H9 (cell line): ENCODE measurements at regions not wholly inside any gene's neighbourhood (a gene's known extent, or its start where the extent isn't known, plus 50 kb on each side); places are given as distances from the start of the nearest gene placed in this dataset.
"Not testable (repeated sequence)": the region's sequence is repeated elsewhere in the genome, so short reads cannot be mapped to it uniquely, and the experiment has no call there.

Source experiments
- DNase-seq: peaks from one replicate; pipeline ENCODE4 v3.0.0-alpha.2; 2017
- H2AFZ ChIP-seq: one replicate; pipeline ENCODE4 v1.6.1; 2013; ENCODE audit warnings: mild to moderate bottlenecking, low read length, control low read depth, moderate library complexity
- H2AK5ac ChIP-seq: 2 replicates; pipeline ENCODE4 v1.6.1; 2013; ENCODE audit warnings: low read length, control low read depth, mixed read lengths; ENCODE audit not compliant: insufficient read length
- H2BK120ac ChIP-seq: one replicate; pipeline ENCODE4 v1.6.1; 2013; ENCODE audit warnings: low read depth, mild to moderate bottlenecking, low read length, control low read depth, inconsistent platforms; ENCODE audit not compliant: poor library complexity, severe bottlenecking
- H2BK12ac ChIP-seq: 2 replicates; pipeline ENCODE4 v1.6.1; 2013; ENCODE audit warnings: low read length, control low read depth, mixed read lengths, low read depth; ENCODE audit not compliant: insufficient read length
- H2BK15ac ChIP-seq: 2 replicates; pipeline ENCODE4 v1.6.1; 2013; ENCODE audit warnings: low read depth, low read length, control low read depth
- H2BK20ac ChIP-seq: one replicate; pipeline ENCODE4 v1.6.1; 2013; ENCODE audit warnings: low read depth, mild to moderate bottlenecking, low read length, control low read depth, inconsistent platforms; ENCODE audit not compliant: poor library complexity, severe bottlenecking
- H2BK5ac ChIP-seq: 2 replicates; pipeline ENCODE4 v1.6.1; 2013; ENCODE audit warnings: low read length, control low read depth, mixed read lengths; ENCODE audit not compliant: insufficient read length
- H3K14ac ChIP-seq: 2 replicates; pipeline ENCODE4 v1.6.1; 2013; ENCODE audit warnings: low read length, control low read depth; ENCODE audit not compliant: insufficient read depth
- H3K18ac ChIP-seq: 2 replicates; pipeline ENCODE4 v1.6.1; 2013; ENCODE audit warnings: low read depth, mild to moderate bottlenecking, mixed read lengths, low read length, control low read depth; ENCODE audit not compliant: insufficient read length
- H3K23ac ChIP-seq: 2 replicates; pipeline ENCODE4 v1.6.1; 2013; ENCODE audit warnings: low read length, control low read depth, mixed read lengths, low read depth; ENCODE audit not compliant: insufficient read length
- H3K23me2 ChIP-seq: 2 replicates; pipeline ENCODE4 v1.6.1; 2013; ENCODE audit warnings: low read depth, mild to moderate bottlenecking, mixed read lengths, low read length, control low read depth; ENCODE audit not compliant: insufficient read length, poor library complexity, severe bottlenecking
- H3K27ac ChIP-seq: 2 replicates; pipeline ENCODE4 v1.5.1; 2013; ENCODE audit warnings: low read length, control low read depth, mixed read lengths, low read depth; ENCODE audit not compliant: insufficient read length
- H3K27me3 ChIP-seq: 2 replicates; pipeline ENCODE4 v1.6.1; 2013; ENCODE audit warnings: low read length, control low read depth, inconsistent platforms; ENCODE audit not compliant: insufficient read depth
- H3K4ac ChIP-seq: 2 replicates; pipeline ENCODE4 v1.6.1; 2013; ENCODE audit warnings: low read depth, mild to moderate bottlenecking, control low read depth, inconsistent platforms, low read length, moderate library complexity
- H3K4me1 ChIP-seq: 2 replicates; pipeline ENCODE4 v1.6.1; 2013; ENCODE audit warnings: low read length, control low read depth, inconsistent platforms; ENCODE audit not compliant: insufficient read depth
- H3K4me2 ChIP-seq: 2 replicates; pipeline ENCODE4 v1.6.1; 2013; ENCODE audit warnings: low read length, control low read depth, mixed read lengths; ENCODE audit not compliant: insufficient read length, insufficient read depth
- H3K56ac ChIP-seq: 2 replicates; pipeline ENCODE4 v1.6.1; 2013; ENCODE audit warnings: low read depth, mild to moderate bottlenecking, mixed read lengths, low read length, control low read depth; ENCODE audit not compliant: insufficient read length
- H3K79me1 ChIP-seq: 2 replicates; pipeline ENCODE4 v1.6.1; 2013; ENCODE audit warnings: low read depth, mild to moderate bottlenecking, moderate library complexity, low read length, control low read depth, inconsistent platforms; ENCODE audit not compliant: insufficient read depth, poor library complexity, severe bottlenecking
- H3K79me2 ChIP-seq: 2 replicates; pipeline ENCODE4 v1.6.1; 2013; ENCODE audit warnings: low read length, control low read depth, inconsistent platforms; ENCODE audit not compliant: insufficient read depth
- H3K9ac ChIP-seq: 2 replicates; pipeline ENCODE4 v1.6.1; 2013; ENCODE audit warnings: low read length, control low read depth, mixed read lengths; ENCODE audit not compliant: insufficient read length; ENCODE audit errors: extremely low read depth
- H3K9me3 ChIP-seq: one replicate; pipeline ENCODE4 v1.6.1; 2013; ENCODE audit warnings: low read depth, low read length, inconsistent platforms; ENCODE audit not compliant: control insufficient read depth
- H3T11ph ChIP-seq: one replicate; pipeline ENCODE4 v1.6.1; 2013; ENCODE audit warnings: mild to moderate bottlenecking, low read length, control low read depth, inconsistent platforms
- H4K20me1 ChIP-seq: one replicate; pipeline ENCODE4 v1.6.1; 2013; ENCODE audit not compliant: control insufficient read depth, insufficient read length, insufficient read depth
- H4K5ac ChIP-seq: 2 replicates; pipeline ENCODE4 v1.6.1; 2013; ENCODE audit warnings: low read depth, mild to moderate bottlenecking, mixed read lengths, low read length, control low read depth; ENCODE audit not compliant: insufficient read length
- H4K8ac ChIP-seq: replicated peaks from 2 replicates; pipeline ENCODE4 v1.6.1; 2013; ENCODE audit warnings: low read length, control low read depth, mixed read lengths, low read depth; ENCODE audit not compliant: insufficient read length
- H4K91ac ChIP-seq: 2 replicates; pipeline ENCODE4 v1.6.1; 2013; ENCODE audit warnings: low read depth, mild to moderate bottlenecking, moderate library complexity, mixed read lengths, low read length, control low read depth; ENCODE audit not compliant: insufficient read length
- H3K27ac Mint-ChIP-seq, 3 experiments: 2 replicates in 2 of 3; 3 replicates in 1 of 3; pipeline ENCODE4 v1.8.0; 2020 to 2021; ENCODE audit warnings: mixed read lengths in 3 of 3, mild to moderate bottlenecking in 1 of 3, moderate library complexity in 1 of 3
- H3K27me3 Mint-ChIP-seq: 2 replicates; pipeline ENCODE4 v1.8.0; 2021; ENCODE audit warnings: low read depth, mild to moderate bottlenecking, moderate library complexity, mixed read lengths
- H3K36me3 Mint-ChIP-seq, 3 experiments: 2 replicates in 2 of 3; 3 replicates in 1 of 3; pipeline ENCODE4 v1.8.0; 2020 to 2021; ENCODE audit warnings: low read depth in 3 of 3, mixed read lengths in 3 of 3; ENCODE audit not compliant: insufficient read depth in 1 of 3
- H3K4me1 Mint-ChIP-seq, 2 experiments: 2 replicates each; pipeline ENCODE4 v1.8.0; 2020; ENCODE audit warnings: mixed read lengths in 2 of 2
- H3K4me3 Mint-ChIP-seq, 2 experiments: 2 replicates in 1 of 2; 3 replicates in 1 of 2; pipeline ENCODE4 v1.8.0; 2020 to 2021; ENCODE audit warnings: mild to moderate bottlenecking in 2 of 2, mixed read lengths in 2 of 2, moderate library complexity in 1 of 2
- H3K9me3 Mint-ChIP-seq, 2 experiments: 2 replicates in 1 of 2; 3 replicates in 1 of 2; pipeline ENCODE4 v1.8.0; 2020; ENCODE audit warnings: mild to moderate bottlenecking in 2 of 2, mixed read lengths in 2 of 2, moderate library complexity in 1 of 2
- WGBS: extraction: QIAGEN DNeasy Blood & Tissue Kit; methylation state at CpG from one replicate; pipeline ENCODE4 v1.1.7; 2013; ENCODE audit warnings: missing lambda C conversion rate, low lambda C conversion rate, mixed read lengths; ENCODE audit not compliant: insufficient read length; ENCODE audit errors: extremely low coverage; 5-methylcytosine and 5-hydroxymethylcytosine counted together
- TF ChIP-seq, protein P1 (sequence below): fragments of 200-600 bp; sonication (generic); conservative IDR thresholded peaks from 3 replicates; pipeline ENCODE4 v1.8.0; 2021; ENCODE audit warnings: antibody characterized with exemption, mild to moderate bottlenecking

DNA sequence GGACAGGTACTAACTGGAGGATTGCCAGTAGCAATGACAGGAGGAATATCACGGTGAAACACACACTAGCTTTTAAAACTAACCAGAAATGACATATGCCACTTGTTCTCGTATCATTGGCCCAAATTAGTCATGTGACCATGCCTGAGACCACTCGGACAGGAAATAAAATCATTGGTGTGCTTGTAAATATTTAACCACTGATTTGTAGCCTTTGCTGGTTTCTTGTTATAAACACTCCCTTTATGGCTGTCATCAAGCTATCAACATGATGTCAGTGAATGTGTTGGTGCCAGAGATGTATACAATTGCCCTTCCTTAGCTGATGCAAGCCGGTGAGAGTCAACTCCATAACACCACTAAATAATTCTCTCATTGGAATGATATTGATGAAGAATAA, 123.7 kb upstream of the ANKH start:
- H3K4me1 Mint-ChIP-seq: peaks cover 6% of the 10 kb centered on the region in 2 experiments; a peak in 3 of 4 replicates
- H3T11ph ChIP-seq: no peak overlapping the region
- WGBS: no CpG with 5 or more reads among the region's 4 CpGs

DNA sequence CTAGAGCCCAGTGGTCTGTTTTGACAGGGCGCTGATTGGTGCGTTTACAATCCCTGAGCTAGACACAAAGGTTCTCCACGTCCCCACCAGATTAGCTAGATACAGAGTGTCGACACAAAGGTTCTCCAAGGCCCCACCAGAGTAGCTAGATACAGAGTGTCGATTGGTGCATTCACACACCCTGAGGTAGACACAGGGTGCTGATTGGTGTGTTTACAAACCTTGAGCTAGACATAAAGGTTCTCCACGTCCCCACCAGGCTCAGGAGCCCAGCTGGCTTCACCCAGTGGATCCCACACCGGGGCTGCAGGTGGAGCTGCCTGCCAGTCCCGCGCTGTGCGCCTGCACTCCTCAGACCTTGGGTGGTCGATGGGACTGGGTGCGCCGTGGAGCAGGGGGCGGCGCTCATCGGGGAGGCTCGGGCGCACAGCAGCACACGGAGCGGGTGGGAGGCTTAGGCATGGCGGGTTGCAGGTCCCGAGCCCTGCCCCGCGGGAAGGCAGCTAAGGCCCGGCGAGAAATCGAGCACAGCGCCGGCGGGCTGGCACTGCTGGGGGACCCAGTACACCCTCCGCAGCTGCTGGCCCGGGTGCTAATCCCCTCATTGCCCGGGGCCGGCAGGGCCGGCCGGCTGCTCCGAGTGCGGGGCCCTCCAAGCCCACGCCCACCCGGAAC, 122.0 kb upstream of the ANKH start:
- H3K23me2 ChIP-seq, H4K20me1 ChIP-seq, H3K14ac ChIP-seq, H3K79me2 ChIP-seq, H3K27ac ChIP-seq, DNase-seq, H3K4me1 Mint-ChIP-seq, H3K9ac ChIP-seq, H2AK5ac ChIP-seq, H3K79me1 ChIP-seq, H2AFZ ChIP-seq, H3K4me3 Mint-ChIP-seq, H4K5ac ChIP-seq, H3K4me1 ChIP-seq, H2BK5ac ChIP-seq, H3K9me3 ChIP-seq, H3K36me3 Mint-ChIP-seq, H4K8ac ChIP-seq, H4K91ac ChIP-seq, H2BK15ac ChIP-seq, H3K23ac ChIP-seq, H3K4ac ChIP-seq, H3K56ac ChIP-seq, H3T11ph ChIP-seq, H3K27me3 ChIP-seq, H3K18ac ChIP-seq, H3K4me2 ChIP-seq, H2BK120ac ChIP-seq, H3K27me3 Mint-ChIP-seq, H2BK20ac ChIP-seq, H2BK12ac ChIP-seq, H3K27ac Mint-ChIP-seq, H3K9me3 Mint-ChIP-seq: not testable (repeated sequence)
- WGBS: no CpG with 5 or more reads among the region's 40 CpGs

More for the DNA sequence above, 123.7 kb upstream of the ANKH start:
- no peak overlapping the region for H2BK120ac ChIP-seq
- Mint-ChIP-seq H3K9me3 (peaks cover 8 to 19% of the 10 kb centered on the region in 2 experiments), H3K27me3 (peaks cover 1% of the 10 kb centered on the region; the same call in 1 of the 2 replicates), H3K36me3 (peaks cover 0 to 14% (median 3%) of the 10 kb centered on the region in 3 experiments; a peak in 6 of 7 replicates), H3K4me3 (no peak overlapping the region), H3K27ac (peak overlapping the region in 1 of 3 experiments; percentile 31; a peak in 1 of 7 replicates)
- TF ChIP-seq, protein P1, sequence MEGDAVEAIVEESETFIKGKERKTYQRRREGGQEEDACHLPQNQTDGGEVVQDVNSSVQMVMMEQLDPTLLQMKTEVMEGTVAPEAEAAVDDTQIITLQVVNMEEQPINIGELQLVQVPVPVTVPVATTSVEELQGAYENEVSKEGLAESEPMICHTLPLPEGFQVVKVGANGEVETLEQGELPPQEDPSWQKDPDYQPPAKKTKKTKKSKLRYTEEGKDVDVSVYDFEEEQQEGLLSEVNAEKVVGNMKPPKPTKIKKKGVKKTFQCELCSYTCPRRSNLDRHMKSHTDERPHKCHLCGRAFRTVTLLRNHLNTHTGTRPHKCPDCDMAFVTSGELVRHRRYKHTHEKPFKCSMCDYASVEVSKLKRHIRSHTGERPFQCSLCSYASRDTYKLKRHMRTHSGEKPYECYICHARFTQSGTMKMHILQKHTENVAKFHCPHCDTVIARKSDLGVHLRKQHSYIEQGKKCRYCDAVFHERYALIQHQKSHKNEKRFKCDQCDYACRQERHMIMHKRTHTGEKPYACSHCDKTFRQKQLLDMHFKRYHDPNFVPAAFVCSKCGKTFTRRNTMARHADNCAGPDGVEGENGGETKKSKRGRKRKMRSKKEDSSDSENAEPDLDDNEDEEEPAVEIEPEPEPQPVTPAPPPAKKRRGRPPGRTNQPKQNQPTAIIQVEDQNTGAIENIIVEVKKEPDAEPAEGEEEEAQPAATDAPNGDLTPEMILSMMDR: no peak
- H3K4me2 ChIP-seq: no peak overlapping the region
- H3K9me3 ChIP-seq: no peaks in the 10 kb centered on the region
- no peak overlapping the region for H3K27ac ChIP-seq
- no peak overlapping the region for H3K4ac ChIP-seq
- H2BK12ac ChIP-seq: no peak overlapping the region
- H3K18ac ChIP-seq: no peak overlapping the region
- H3K27me3 ChIP-seq: no peaks in the 10 kb centered on the region
- no peak overlapping the region for H3K56ac ChIP-seq
- no peaks in the 10 kb centered on the region for H3K79me2 ChIP-seq
- H2AFZ ChIP-seq: no peak overlapping the region
- H3K4me1 ChIP-seq: no peaks in the 10 kb centered on the region
- no peak overlapping the region for H4K5ac ChIP-seq
- H3K23ac ChIP-seq: no peak overlapping the region
- no peak overlapping the region for H3K9ac ChIP-seq
- no peak overlapping the region for H2AK5ac ChIP-seq
- no peaks in the 10 kb centered on the region for H3K23me2 ChIP-seq
- DNase-seq: no peak
- H4K8ac ChIP-seq: no peak overlapping the region
- H4K20me1 ChIP-seq: no peaks in the 10 kb centered on the region
- H3K14ac ChIP-seq: no peak overlapping the region
- H4K91ac ChIP-seq: no peak overlapping the region
- no peak overlapping the region for H2BK5ac ChIP-seq
- no peaks in the 10 kb centered on the region for H3K79me1 ChIP-seq
- no peak overlapping the region for H2BK15ac ChIP-seq
- no peak overlapping the region for H2BK20ac ChIP-seq
